HG03060 (cell line): ENCODE measurements at regions not wholly inside any gene's neighbourhood (a gene's known extent, or its start where the extent isn't known, plus 50 kb on each side); places are given as distances from the start of the nearest gene placed in this dataset.
"Not testable (repeated sequence)": the region's sequence is repeated elsewhere in the genome, so short reads cannot be mapped to it uniquely, and the experiment has no call there.

Experiments used
- ATAC-seq: cut with Tn5 transposase; IDR thresholded peaks from one replicate; pipeline ENCODE4 v1.9.1; 2021; ENCODE audit warnings: low read depth, moderate number of reproducible peaks; ENCODE audit not compliant: unreplicated experiment

GRCh38 chr18:60883587-60883986, 449.6 kb upstream of the CDH20 start:
- no peak for ATAC-seq

- ATAC-seq = no peak
These were observed 445.1 kb upstream of the CDH20 start for GRCh38 chr18:60888071-60888624.

GRCh38 chr18:60889442-60889841, 443.8 kb upstream of the CDH20 start:
- no peak for ATAC-seq

- ATAC-seq = no peak
These were observed 441.3 kb upstream of the CDH20 start for GRCh38 chr18:60891936-60892335.

GRCh38 chr18:60892441-60892840, 440.8 kb upstream of the CDH20 start:
- no peak for ATAC-seq

GRCh38 chr18:60892855-60893254, 440.4 kb upstream of the CDH20 start:
- no peak for ATAC-seq

- no peak for ATAC-seq
These were observed 439.7 kb upstream of the CDH20 start for GRCh38 chr18:60893355-60894097.

GRCh38 chr18:60894254-60894945, 438.8 kb upstream of the CDH20 start:
- ATAC-seq = no peak

GRCh38 chr18:60895181-60895580, 438.0 kb upstream of the CDH20 start:
- no peak for ATAC-seq

- ATAC-seq = no peak
These were observed 435.1 kb upstream of the CDH20 start for GRCh38 chr18:60898111-60898510.

GRCh38 chr18:60905699-60906098, 427.5 kb upstream of the CDH20 start:
- ATAC-seq = no peak

- ATAC-seq = no peak
These were observed 422.7 kb upstream of the CDH20 start for GRCh38 chr18:60910534-60910933.

- ATAC-seq = no peak
These were observed 421.7 kb upstream of the CDH20 start for GRCh38 chr18:60911504-60911903.

GRCh38 chr18:60915160-60915559, 418.1 kb upstream of the CDH20 start:
- no peak for ATAC-seq

GRCh38 chr18:60918862-60919261, 414.4 kb upstream of the CDH20 start:
- not testable (repeated sequence) for ATAC-seq

GRCh38 chr18:60925892-60926291, 407.3 kb upstream of the CDH20 start:
- ATAC-seq = no peak

GRCh38 chr18:60929966-60930365, 403.3 kb upstream of the CDH20 start:
- no peak for ATAC-seq

GRCh38 chr18:60935041-60935910, 398.0 kb upstream of the CDH20 start:
- ATAC-seq = no peak

GRCh38 chr18:60936101-60936500, 397.1 kb upstream of the CDH20 start:
- ATAC-seq = no peak

GRCh38 chr18:60943297-60943696, 389.9 kb upstream of the CDH20 start:
- ATAC-seq = no peak

GRCh38 chr18:60950634-60951033, 382.6 kb upstream of the CDH20 start:
- ATAC-seq = no peak
